ENCODE measurements at regions not wholly inside any gene's neighbourhood (a gene's known extent, or its start where the extent isn't known, plus 50 kb on each side); places are given as distances from the start of the nearest gene placed in this dataset.

- TF ChIP-seq POLR2A (IDR thresholded peaks at IDR 0.05) (no peak), CTCF (IDR thresholded peaks at IDR 0.05) (no peak), EP300 (IDR thresholded peaks at IDR 0.05) (no peak)
Measured at GRCh38 chr17:5714993-5715392, 130.7 kb upstream of the NLRP1 start.

Measured in tibial nerve (tissue), 4 donors.